ENCODE measurements at regions not wholly inside any gene's neighbourhood (a gene's known extent, or its start where the extent isn't known, plus 50 kb on each side); places are given as distances from the start of the nearest gene placed in this dataset.

DNA sequence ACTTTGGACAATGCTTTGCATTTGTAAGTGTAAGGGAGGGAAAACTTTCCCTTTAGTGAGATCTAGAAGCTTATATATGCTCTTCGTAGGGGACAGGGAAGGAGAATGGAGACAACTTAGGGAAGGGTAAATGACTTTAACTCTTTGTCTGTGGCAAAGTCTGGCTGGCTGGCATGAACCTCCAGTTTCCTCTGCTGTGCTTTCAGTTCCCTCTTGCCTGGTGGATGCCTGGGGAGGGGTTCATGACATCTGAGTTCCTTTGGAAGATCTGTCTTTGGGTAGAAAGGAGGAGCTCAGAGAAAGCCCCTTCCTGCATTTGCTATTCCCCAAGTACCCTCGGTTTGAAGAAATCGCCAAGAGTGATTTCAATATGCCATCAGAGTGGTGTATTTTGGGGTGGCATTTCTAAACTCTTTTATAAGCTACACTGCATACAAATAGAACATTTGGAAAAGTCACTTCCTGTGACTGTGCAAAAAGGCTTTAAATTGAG, 143.6 kb downstream of the VAPA start:
- no peak for DNase-seq (ENCODE audit: low spot score)
- no peaks in the 10 kb centered on the region for H3K9me3 ChIP-seq
- H3K27ac ChIP-seq, result no peak overlapping the region
- H3K4me3 ChIP-seq, result no peak overlapping the region
- H3K4me1 ChIP-seq (replicated peaks), result no peaks in the 10 kb centered on the region
- intact Hi-C loops (cut with DNase I), result no loop called here
- no peaks in the 10 kb centered on the region for H3K36me3 ChIP-seq
- no peaks in the 10 kb centered on the region for H3K27me3 ChIP-seq (replicated peaks; ENCODE audit: insufficient read depth)
- 74% methylated on average over 3 of the region's 3 CpGs for whole genome bisulfite sequencing
- TF ChIP-seq POLR2A (IDR thresholded peaks at IDR 0.05) (no peak), POLR2AphosphoS5 (IDR thresholded peaks at IDR 0.05) (no peak)
- TF ChIP-seq, protein P1, sequence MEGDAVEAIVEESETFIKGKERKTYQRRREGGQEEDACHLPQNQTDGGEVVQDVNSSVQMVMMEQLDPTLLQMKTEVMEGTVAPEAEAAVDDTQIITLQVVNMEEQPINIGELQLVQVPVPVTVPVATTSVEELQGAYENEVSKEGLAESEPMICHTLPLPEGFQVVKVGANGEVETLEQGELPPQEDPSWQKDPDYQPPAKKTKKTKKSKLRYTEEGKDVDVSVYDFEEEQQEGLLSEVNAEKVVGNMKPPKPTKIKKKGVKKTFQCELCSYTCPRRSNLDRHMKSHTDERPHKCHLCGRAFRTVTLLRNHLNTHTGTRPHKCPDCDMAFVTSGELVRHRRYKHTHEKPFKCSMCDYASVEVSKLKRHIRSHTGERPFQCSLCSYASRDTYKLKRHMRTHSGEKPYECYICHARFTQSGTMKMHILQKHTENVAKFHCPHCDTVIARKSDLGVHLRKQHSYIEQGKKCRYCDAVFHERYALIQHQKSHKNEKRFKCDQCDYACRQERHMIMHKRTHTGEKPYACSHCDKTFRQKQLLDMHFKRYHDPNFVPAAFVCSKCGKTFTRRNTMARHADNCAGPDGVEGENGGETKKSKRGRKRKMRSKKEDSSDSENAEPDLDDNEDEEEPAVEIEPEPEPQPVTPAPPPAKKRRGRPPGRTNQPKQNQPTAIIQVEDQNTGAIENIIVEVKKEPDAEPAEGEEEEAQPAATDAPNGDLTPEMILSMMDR (IDR thresholded peaks at IDR 0.05), result no peak

DNA sequence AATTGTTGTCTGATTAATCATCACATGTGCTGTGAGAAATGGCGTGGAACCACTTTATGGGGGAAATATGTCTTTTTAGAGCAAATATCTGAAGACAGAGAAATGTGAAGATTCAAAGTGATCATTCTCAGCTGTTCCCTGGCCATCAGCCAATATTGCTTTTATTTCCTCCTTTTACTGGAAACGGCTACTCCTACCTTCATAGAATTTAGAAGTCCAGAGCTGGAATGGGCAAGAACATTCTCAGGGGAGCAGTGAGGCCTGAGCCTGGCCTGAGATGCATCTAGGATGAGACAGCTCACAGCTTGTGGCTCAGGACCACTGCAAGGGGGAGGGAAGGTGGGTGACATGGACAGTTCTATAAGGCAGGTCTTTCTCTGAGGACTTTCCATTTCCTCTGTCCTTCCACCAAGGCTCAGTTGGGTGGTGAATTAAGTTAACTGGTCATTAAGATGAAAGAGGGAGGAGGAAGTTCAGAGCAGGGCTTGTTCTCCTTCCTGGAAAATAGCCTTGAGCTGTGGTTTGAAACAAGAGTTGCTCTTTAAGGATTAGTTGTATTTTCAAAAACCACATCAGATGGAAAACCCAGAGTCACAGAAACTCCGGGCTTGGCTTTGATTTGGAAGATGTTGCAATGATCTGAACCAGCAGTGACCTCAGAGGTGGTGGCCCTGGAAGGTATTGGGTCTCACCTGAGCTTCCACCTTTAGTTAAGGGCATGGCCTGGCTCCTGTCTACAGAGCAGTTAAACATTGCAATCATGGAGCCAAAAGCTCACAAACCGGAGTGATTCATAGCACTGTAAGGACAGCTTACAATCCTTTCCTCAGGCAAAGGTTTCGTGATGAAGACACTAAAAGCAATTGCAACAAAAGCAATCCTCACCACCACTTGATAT, 144.3 kb downstream of the VAPA start:
- TF ChIP-seq POLR2AphosphoS5 (IDR thresholded peaks at IDR 0.05) (no peak), POLR2A (IDR thresholded peaks at IDR 0.05) (no peak)
- TF ChIP-seq, protein P1 (IDR thresholded peaks at IDR 0.05), result no peak
- Histone ChIP-seq H3K36me3 (no peaks in the 10 kb centered on the region), H3K9me3 (no peaks in the 10 kb centered on the region), H3K27me3 (replicated peaks; ENCODE audit: insufficient read depth) (no peaks in the 10 kb centered on the region), H3K4me3 (no peak overlapping the region), H3K4me1 (replicated peaks) (no peaks in the 10 kb centered on the region), H3K27ac (no peak overlapping the region)
- intact Hi-C loops (cut with DNase I), result no loop called here
- no peak for DNase-seq (ENCODE audit: low spot score)
- 46% methylated on average over 5 of the region's 5 CpGs for WGBS

DNA sequence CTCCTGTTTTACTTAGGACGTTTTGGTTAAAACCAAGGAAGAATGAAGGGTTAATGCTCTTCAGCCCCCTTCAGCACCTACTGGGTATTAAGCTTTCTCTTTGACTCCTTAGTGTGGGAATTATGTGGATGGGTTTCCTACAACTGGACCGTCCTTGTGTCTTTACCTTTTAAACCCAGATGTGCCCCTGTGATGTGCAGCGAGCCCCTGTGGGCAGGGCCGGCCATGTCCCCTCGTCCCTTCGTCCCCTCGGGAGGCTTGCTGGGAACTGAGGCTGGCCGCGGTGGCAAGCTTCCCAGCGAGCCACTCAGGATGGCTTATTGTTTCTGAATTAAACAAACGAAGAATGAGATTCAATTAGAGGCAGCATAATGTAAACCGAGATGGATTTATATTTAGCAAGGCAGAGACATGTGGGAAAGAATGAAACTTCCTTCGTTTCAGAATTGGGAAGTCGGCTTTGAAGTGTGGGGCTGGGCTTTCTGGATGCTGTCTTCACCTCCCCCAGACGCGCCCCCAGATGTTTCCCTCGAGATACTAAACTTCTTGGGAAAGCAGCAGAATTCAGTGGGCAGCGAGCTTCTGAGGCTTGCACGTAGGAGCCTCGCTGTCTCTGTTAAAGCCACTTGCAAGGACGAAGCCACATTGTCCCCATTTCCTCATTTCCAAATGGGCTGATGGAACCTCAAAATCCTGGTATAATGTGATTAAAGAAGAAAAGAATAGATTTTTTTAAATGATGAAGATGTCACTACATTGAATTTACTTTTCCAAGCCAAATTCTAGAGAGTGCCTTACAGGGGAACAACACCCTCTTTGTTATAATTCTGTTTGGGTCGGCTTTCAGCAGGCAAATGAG, 146.0 kb downstream of the VAPA start:
- no peaks in the 10 kb centered on the region for H3K4me1 ChIP-seq (replicated peaks)
- H3K27ac ChIP-seq, result no peak overlapping the region
- no peaks in the 10 kb centered on the region for H3K9me3 ChIP-seq
- H3K36me3 ChIP-seq, result no peaks in the 10 kb centered on the region
- TF ChIP-seq POLR2AphosphoS5 (IDR thresholded peaks at IDR 0.05), result no peak
- no peak for TF ChIP-seq POLR2A (IDR thresholded peaks at IDR 0.05)
- TF ChIP-seq, protein P1 (IDR thresholded peaks at IDR 0.05), result no peak
- intact Hi-C loops (cut with DNase I), result no loop called here
- DNase-seq (ENCODE audit: low spot score), result no peak
- no peaks in the 10 kb centered on the region for H3K27me3 ChIP-seq (replicated peaks; ENCODE audit: insufficient read depth)
- 53% methylated on average over 22 of the region's 22 CpGs for WGBS
- no peak overlapping the region for H3K4me3 ChIP-seq

DNA sequence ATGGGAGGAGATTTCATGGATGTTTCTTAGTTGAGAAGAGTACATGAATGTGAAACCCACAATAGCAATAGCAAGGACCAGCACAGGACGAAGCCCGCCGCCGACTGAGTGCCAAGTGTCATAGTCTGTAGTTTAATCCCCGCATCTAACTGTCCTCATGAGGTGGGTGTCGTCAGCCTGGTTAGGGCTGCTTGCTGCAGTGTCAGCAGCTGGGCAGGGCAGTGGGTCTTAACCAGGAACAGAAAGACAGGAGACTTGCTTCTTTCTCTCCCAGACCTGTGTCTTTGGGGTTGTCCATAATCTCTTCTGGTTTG, 146.6 kb downstream of the VAPA start:
- Histone ChIP-seq H3K4me1 (replicated peaks) (no peaks in the 10 kb centered on the region), H3K36me3 (no peaks in the 10 kb centered on the region), H3K27me3 (replicated peaks; ENCODE audit: insufficient read depth) (no peaks in the 10 kb centered on the region), H3K4me3 (no peak overlapping the region), H3K27ac (no peak overlapping the region), H3K9me3 (no peaks in the 10 kb centered on the region)
- TF ChIP-seq POLR2A (IDR thresholded peaks at IDR 0.05) (no peak), POLR2AphosphoS5 (IDR thresholded peaks at IDR 0.05) (no peak)
- TF ChIP-seq, protein P1 (IDR thresholded peaks at IDR 0.05), result no peak
- no peak for DNase-seq (ENCODE audit: low spot score)
- intact Hi-C loops (cut with DNase I), result no loop called here
- WGBS, result 90% methylated on average over 6 of the region's 6 CpGs

All from prostate gland (tissue), 2 donors.